Fibroblast of skin of right quadriceps (primary cell): ENCODE measurements at regions not wholly inside any gene's neighbourhood (a gene's known extent, or its start where the extent isn't known, plus 50 kb on each side); places are given as distances from the start of the nearest gene placed in this dataset.

Experiments
- DNase-seq: peaks from one replicate; pipeline ENCODE4 v3.0.0-alpha.2; 2013

GRCh38 chr17:73694491-73694890 lies 50.2 kb upstream of the SDK2 start:
- no peak for DNase-seq

GRCh38 chr17:73695035-73695738 lies 50.9 kb upstream of the SDK2 start:
- no peak for DNase-seq

- DNase-seq, result no peak
These were observed 52.0 kb upstream of the SDK2 start for GRCh38 chr17:73696251-73696650.

- DNase-seq, result no peak
These were observed 53.6 kb upstream of the SDK2 start for GRCh38 chr17:73697872-73698271.

- DNase-seq, result no peak
These were observed 54.7 kb upstream of the SDK2 start for GRCh38 chr17:73698966-73699365.

- DNase-seq, result no peak
These were observed 57.5 kb upstream of the SDK2 start for GRCh38 chr17:73701701-73702100.

GRCh38 chr17:73703192-73703591 lies 58.9 kb upstream of the SDK2 start:
- DNase-seq, result no peak

- DNase-seq, result no peak
These were observed 59.7 kb upstream of the SDK2 start for GRCh38 chr17:73703917-73704316.

- peak; percentile 78 for DNase-seq
These were observed 61.3 kb upstream of the SDK2 start for GRCh38 chr17:73705594-73705993.

- DNase-seq, result no peak
These were observed 62.2 kb upstream of the SDK2 start for GRCh38 chr17:73706428-73706827.

GRCh38 chr17:73706858-73707257 lies 62.6 kb upstream of the SDK2 start:
- peak; percentile 18 for DNase-seq

GRCh38 chr17:73707358-73707757 lies 63.1 kb upstream of the SDK2 start:
- no peak for DNase-seq

GRCh38 chr17:73710095-73710592 lies 65.9 kb upstream of the SDK2 start:
- peak; percentile 43 for DNase-seq

- no peak for DNase-seq
These were observed 66.9 kb upstream of the SDK2 start for GRCh38 chr17:73711184-73711583.

- DNase-seq, result no peak
These were observed 67.7 kb upstream of the SDK2 start for GRCh38 chr17:73711916-73712315.

- DNase-seq, result no peak
These were observed 68.9 kb upstream of the SDK2 start for GRCh38 chr17:73713136-73713535.

- no peak for DNase-seq
These were observed 71.5 kb upstream of the SDK2 start for GRCh38 chr17:73715769-73716168.

GRCh38 chr17:73717690-73718089 lies 73.4 kb upstream of the SDK2 start:
- no peak for DNase-seq

GRCh38 chr17:73718362-73718761 lies 74.1 kb upstream of the SDK2 start:
- no peak for DNase-seq

- DNase-seq, result no peak
These were observed 74.7 kb upstream of the SDK2 start for GRCh38 chr17:73718912-73719311.

GRCh38 chr17:73719588-73720071 lies 75.4 kb upstream of the SDK2 start:
- DNase-seq, result no peak

- DNase-seq, result no peak
These were observed 76.1 kb upstream of the SDK2 start for GRCh38 chr17:73720187-73720834.

GRCh38 chr17:73722165-73722564 lies 77.9 kb upstream of the SDK2 start:
- no peak for DNase-seq

- DNase-seq, result no peak
These were observed 79.1 kb upstream of the SDK2 start for GRCh38 chr17:73723317-73723716.

- no peak for DNase-seq
These were observed 80.1 kb upstream of the SDK2 start for GRCh38 chr17:73724341-73724740.
